K562 (cell line): ENCODE measurements at regions not wholly inside any gene's neighbourhood (a gene's known extent, or its start where the extent isn't known, plus 50 kb on each side); places are given as distances from the start of the nearest gene placed in this dataset.

Experiments
- ATAC-seq: fragments of 200-7000 bp; cut with Tn5 transposase; 3 replicates; pipeline ENCODE4 v1.9.1; 2020; ENCODE audit warnings: moderate library complexity
- BruUV-seq: library from RNA; stranded (reverse); fragments of 400-500 nt; replicated peaks from 2 replicates; lab custom pipeline; 2021; lab: Mats Ljungman, UMichigan
- CTCF ChIA-PET: fragments of 300-600 bp; formaldehyde crosslinking; extraction: SDS; loops from one replicate; lab custom pipeline; 2021; ENCODE audit warnings: low intra/inter-chr PET ratio; lab: Yijun Ruan, JAX
- POLR2A ChIA-PET: fragments of 300-600, 350-650 bp; sonication (Branson Sonifier 250); formaldehyde crosslinking; extraction: SDS; loops from one replicate; lab custom pipeline; 2021; ENCODE audit warnings: antibody characterized with exemption, inconsistent platforms; lab: Yijun Ruan, JAX
- DNase-seq, 4 experiments: peaks; one replicate each; pipeline versions ENCODE4 v3.0.0 to v3.0.0-alpha.2; 2011 to 2018; ENCODE audit warnings: low spot score in 3 of 4, mixed read lengths in 3 of 4; ENCODE audit errors: extremely low read depth in 1 of 4
- FAIRE-seq: peaks from 2 replicates; lab custom pipeline; 2011; peaks lifted over from hg19 to GRCh38; lab: Jason Lieb, UNC
- H2AFZ ChIP-seq: 2 replicates; pipeline ENCODE4 v1.6.0; 2011; ENCODE audit warnings: low read depth, low read length, control low read depth, inconsistent platforms
- H3K27ac ChIP-seq: fragments of 200-600 bp; 3 replicates; pipeline ENCODE4 v1.8.0; 2011; ENCODE audit warnings: low read depth, mild to moderate bottlenecking, control low read depth, inconsistent platforms, low read length, moderate library complexity, mixed read lengths; ENCODE audit errors: extremely low read depth
- H3K27me3 ChIP-seq, 2 experiments: fragments of 300-600 bp in 1 of 2; 2 replicates in 1 of 2; 3 replicates in 1 of 2; pipeline versions ENCODE4 v1.6.0 to v1.8.0; 2011; ENCODE audit warnings: inconsistent platforms in 2 of 2, low read length in 2 of 2, mild to moderate bottlenecking in 1 of 2, mixed read lengths in 1 of 2, moderate library complexity in 1 of 2; ENCODE audit not compliant: control insufficient read depth in 2 of 2, insufficient read depth in 2 of 2
- H3K36me3 ChIP-seq: fragments of 300-600 bp; 3 replicates; pipeline ENCODE4 v1.8.0; 2011; ENCODE audit warnings: mild to moderate bottlenecking, low read length, inconsistent platforms; ENCODE audit not compliant: control insufficient read depth, insufficient read depth
- H3K4me1 ChIP-seq, 2 experiments: fragments of 200-600 bp in 1 of 2; replicated peaks in 1 of 2; 2 replicates in 1 of 2; 3 replicates in 1 of 2; pipeline versions ENCODE4 v1.5.1 to v1.8.0; 2011; ENCODE audit warnings: inconsistent platforms in 2 of 2, low read length in 2 of 2, mild to moderate bottlenecking in 1 of 2, mixed read lengths in 1 of 2, moderate library complexity in 1 of 2; ENCODE audit not compliant: control insufficient read depth in 2 of 2, insufficient read depth in 2 of 2
- H3K4me2 ChIP-seq: 2 replicates; pipeline ENCODE4 v1.6.1; 2011; ENCODE audit warnings: low read length, control low read depth, inconsistent platforms, mixed read lengths; ENCODE audit not compliant: insufficient read depth
- H3K4me3 ChIP-seq: fragments of 200-600 bp; sonication (generic), shearing (Covaris generic); 2 replicates; pipeline ENCODE4 v1.5.1; 2016; ENCODE audit warnings: control low read depth, inconsistent platforms
- H3K79me2 ChIP-seq: fragments of 200-600 bp; 3 replicates; pipeline ENCODE4 v1.8.0; 2011; ENCODE audit warnings: low read length, inconsistent platforms; ENCODE audit not compliant: control insufficient read depth, insufficient read depth
- H3K9ac ChIP-seq, 2 experiments: 2 replicates each; pipeline versions ENCODE4 v1.6.0 to v1.6.1; 2011; ENCODE audit warnings: low read depth in 2 of 2, low read length in 2 of 2, control low read depth in 1 of 2, inconsistent platforms in 1 of 2, mild to moderate bottlenecking in 1 of 2, mixed read lengths in 1 of 2; ENCODE audit not compliant: insufficient read depth in 1 of 2
- H3K9me1 ChIP-seq: one replicate; pipeline ENCODE4 v1.6.0; 2011; ENCODE audit warnings: inconsistent platforms, mild to moderate bottlenecking, low read length, moderate library complexity; ENCODE audit not compliant: control insufficient read depth, insufficient read depth
- H3K9me3 ChIP-seq: replicated peaks from 2 replicates; pipeline ENCODE4 v1.5.1; 2011; ENCODE audit warnings: low read depth, low read length, inconsistent platforms; ENCODE audit not compliant: control insufficient read depth, insufficient read depth
- H4K20me1 ChIP-seq: replicated peaks from 2 replicates; pipeline ENCODE4 v1.6.1; 2011; ENCODE audit warnings: low read length, inconsistent platforms, mixed read lengths; ENCODE audit not compliant: control insufficient read depth, insufficient read depth
- MIER1 ChIP-seq: fragments of 450-650 bp; IDR thresholded peaks from 2 replicates; pipeline ENCODE4 v1.6.1; 2016; ENCODE audit warnings: antibody characterized with exemption, mild to moderate bottlenecking, low read depth
- NCOA2 ChIP-seq, 2 experiments: fragments of 450-650 bp; IDR thresholded peaks; 2 replicates each; pipeline ENCODE4 v1.6.1; 2018; ENCODE audit warnings: mild to moderate bottlenecking in 2 of 2, moderate library complexity in 1 of 2; ENCODE audit not compliant: partially characterized antibody in 2 of 2
- PRDM10 ChIP-seq: fragments of 450-650 bp; IDR thresholded peaks from 2 replicates; pipeline ENCODE4 v1.6.1; 2018; ENCODE audit not compliant: partially characterized antibody
- RBBP5 ChIP-seq: fragments of 200-600 bp; sonication (generic); IDR thresholded peaks from 2 replicates; pipeline ENCODE4 v1.6.1; 2012; ENCODE audit warnings: borderline replicate concordance, mild to moderate bottlenecking, low read length, control low read depth, inconsistent platforms; ENCODE audit not compliant: insufficient read depth, poor library complexity, severe bottlenecking
- SNAPC5 ChIP-seq: fragments of 250-450 bp; sonication (Bioruptor Pico); IDR thresholded peaks from 2 replicates; pipeline ENCODE4 v1.8.0; 2021; ENCODE audit warnings: moderate library complexity, mild to moderate bottlenecking, inconsistent platforms
- USF1 ChIP-seq: sonication (generic); formaldehyde crosslinking; IDR thresholded peaks from 2 replicates; pipeline ENCODE4 v1.9.0; 2022; ENCODE audit warnings: mild to moderate bottlenecking, missing genetic modification reagents
- XRCC3 ChIP-seq: fragments of 450-650 bp; IDR thresholded peaks from 2 replicates; pipeline ENCODE4 v1.6.1; 2017; ENCODE audit warnings: mild to moderate bottlenecking, moderate library complexity
- ZKSCAN1 ChIP-seq: fragments of 150-350 bp; IDR thresholded peaks from 2 replicates; pipeline ENCODE4 v1.6.1; 2016; ENCODE audit warnings: low read depth, low read length
- ZNF253 ChIP-seq: fragments of 250-450 bp; sonication (Bioruptor Pico); conservative IDR thresholded peaks from 2 replicates; pipeline ENCODE4 v1.6.1; 2021; ENCODE audit warnings: mild to moderate bottlenecking
- ZNF408 ChIP-seq: fragments of 250-450 bp; sonication (Bioruptor Pico); IDR thresholded peaks from 2 replicates; pipeline ENCODE4 v1.4.0; 2020; ENCODE audit warnings: low read depth, mild to moderate bottlenecking, moderate library complexity
- ZNF589 ChIP-seq: fragments of 200-800 bp; sonication (Bioruptor generic); IDR thresholded peaks from 2 replicates; pipeline ENCODE4 v1.6.1; 2016; ENCODE audit warnings: low read depth, missing genetic modification characterization, missing compliant biosample characterization
- WGBS: fragments of 100-300 bp; shearing (Covaris generic); methylation state at CpG from one replicate; pipeline ENCODE4 v1.1.6; 2016; ENCODE audit warnings: low coverage, mixed read lengths; ENCODE audit not compliant: insufficient coverage; ENCODE audit errors: missing lambda C conversion rate; 5-methylcytosine and 5-hydroxymethylcytosine counted together
- in situ Hi-C: fragments of 300-500 bp; cut with MboI; formaldehyde crosslinking; loops from 4 replicates; pipeline ENCODE4 v1.15.0; 2018; ENCODE audit warnings: inconsistent platforms, mixed read lengths
- intact Hi-C: fragments of 100-400 bp; cut with micrococcal nuclease; formaldehyde crosslinking; loops from 2 replicates; pipeline ENCODE4 v1.14.2; 2022

- no peak for ATAC-seq
- H3K4me1 ChIP-seq = no peaks in the 10 kb centered on the region; a peak in 1 of 5 replicates
- FAIRE-seq = no peak
- in situ Hi-C loops (no loop called here), intact Hi-C loops (no loop called here)
- H4K20me1 ChIP-seq = no peaks in the 10 kb centered on the region
- WGBS = 61% methylated on average over 3 of the region's 5 CpGs
- ChIA-PET POLR2A (no interaction called here), CTCF (no interaction called here)
- no peak for DNase-seq
- no peaks in the 10 kb centered on the region for H3K79me2 ChIP-seq
- H3K27ac ChIP-seq = no peak overlapping the region
- TF ChIP-seq NCOA2 (IDR thresholded peaks at IDR 0.05; ENCODE audit: partially characterized antibody in 2 of 2) = no peak
- TF ChIP-seq ZNF253 (CRISPR knock-in tag) = no peak
- TF ChIP-seq ZKSCAN1 = no peak
- no peak for TF ChIP-seq ZNF589 (CRISPR knock-in tag)
- no TSS peak for BruUV-seq
- no peaks in the 10 kb centered on the region for H3K9me3 ChIP-seq
- H3K36me3 ChIP-seq = no peaks in the 10 kb centered on the region
- H3K4me3 ChIP-seq = no peak overlapping the region
- H3K4me2 ChIP-seq = no peak overlapping the region
- no peaks in the 10 kb centered on the region for H3K9me1 ChIP-seq
- no peak overlapping the region for H3K9ac ChIP-seq
- H3K27me3 ChIP-seq = no peaks in the 10 kb centered on the region
- H2AFZ ChIP-seq = no peak overlapping the region
These were observed 218.6 kb downstream of the AUH start for GRCh38 chr9:91143162-91143561.

- H3K4me3 ChIP-seq = no peak overlapping the region
- H3K9me1 ChIP-seq = no peaks in the 10 kb centered on the region
- ChIA-PET POLR2A (no interaction called here), CTCF (no interaction called here)
- no peaks in the 10 kb centered on the region for H3K36me3 ChIP-seq
- H3K79me2 ChIP-seq = no peaks in the 10 kb centered on the region
- no peak for DNase-seq
- no TSS peak for BruUV-seq
- H3K4me2 ChIP-seq = no peak overlapping the region
- FAIRE-seq = no peak
- 7% methylated on average over 2 of the region's 3 CpGs for WGBS
- intact Hi-C loops (no loop called here), in situ Hi-C loops (no loop called here)
- H3K9me3 ChIP-seq = no peaks in the 10 kb centered on the region
- H3K27me3 ChIP-seq = no peaks in the 10 kb centered on the region
- TF ChIP-seq SNAPC5 (CRISPR knock-in tag) (no peak), USF1 (CRISPR knock-in tag) (no peak), ZNF408 (no peak), RBBP5 (no peak), PRDM10 (no peak), XRCC3 (no peak), MIER1 (no peak)
- no peak overlapping the region for H3K9ac ChIP-seq
- ATAC-seq = no peak
- no peaks in the 10 kb centered on the region for H4K20me1 ChIP-seq
- no peak overlapping the region for H3K27ac ChIP-seq
- no peak overlapping the region for H2AFZ ChIP-seq
- H3K4me1 ChIP-seq = no peaks in the 10 kb centered on the region; a peak in 1 of 5 replicates
These were observed 218.1 kb downstream of the AUH start for GRCh38 chr9:91143642-91144041.
